Dedifferentiated amniotic fluid mesenchymal stem cell (primary cell): ENCODE measurements at regions not wholly inside any gene's neighbourhood (a gene's known extent, or its start where the extent isn't known, plus 50 kb on each side); places are given as distances from the start of the nearest gene placed in this dataset.
"Not testable (repeated sequence)": the region's sequence is repeated elsewhere in the genome, so short reads cannot be mapped to it uniquely, and the experiment has no call there.

Experiments used
- DNase-seq: peaks from one replicate; pipeline ENCODE4 v3.0.0-alpha.2; 2016; ENCODE audit errors: extremely low spot score

- no peak for DNase-seq
These were observed 310.1 kb upstream of the RASGEF1B start for GRCh38 chr4:81781799-81782198.

- DNase-seq: not testable (repeated sequence)
These were observed 306.0 kb upstream of the RASGEF1B start for GRCh38 chr4:81777718-81778117.

DNA sequence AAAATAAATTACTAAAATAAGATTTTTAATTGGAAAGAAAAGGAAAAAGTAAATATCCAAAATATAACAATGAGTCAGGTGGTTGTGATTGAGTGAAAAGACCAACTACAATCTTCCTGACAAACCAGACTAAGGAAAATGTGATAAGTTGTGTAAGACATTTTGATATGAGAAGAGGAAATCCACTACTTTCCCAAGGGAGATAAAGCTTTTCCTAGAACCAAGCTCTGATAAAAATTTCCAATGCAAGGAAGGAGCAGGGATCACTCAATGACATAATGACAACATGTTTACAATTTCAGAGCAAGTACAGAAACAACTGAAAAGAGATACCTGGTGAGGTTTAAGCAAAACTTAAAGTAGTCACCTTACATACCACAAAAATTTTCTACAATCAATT lies 305.1 kb upstream of the RASGEF1B start:
- no peak for DNase-seq

DNA sequence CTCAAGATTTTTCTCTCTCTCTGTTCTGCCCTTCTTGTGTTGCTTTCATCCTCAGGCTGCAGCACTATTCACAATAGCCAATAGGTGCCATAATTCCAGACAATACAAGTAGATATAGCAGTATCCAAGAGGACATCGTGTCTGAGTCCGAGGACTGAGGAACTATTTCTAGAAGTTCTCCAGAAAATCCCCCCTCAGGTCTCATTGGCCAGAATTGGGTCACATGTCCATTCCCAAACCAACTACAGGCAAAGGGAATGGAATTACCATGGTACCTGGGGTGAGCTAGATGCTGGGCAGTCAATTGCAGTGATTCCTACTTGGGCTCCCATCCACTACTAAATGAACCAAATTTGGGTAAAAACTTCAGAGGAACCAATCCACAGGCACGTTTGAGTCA lies 301.9 kb upstream of the RASGEF1B start:
- DNase-seq: no peak

DNA sequence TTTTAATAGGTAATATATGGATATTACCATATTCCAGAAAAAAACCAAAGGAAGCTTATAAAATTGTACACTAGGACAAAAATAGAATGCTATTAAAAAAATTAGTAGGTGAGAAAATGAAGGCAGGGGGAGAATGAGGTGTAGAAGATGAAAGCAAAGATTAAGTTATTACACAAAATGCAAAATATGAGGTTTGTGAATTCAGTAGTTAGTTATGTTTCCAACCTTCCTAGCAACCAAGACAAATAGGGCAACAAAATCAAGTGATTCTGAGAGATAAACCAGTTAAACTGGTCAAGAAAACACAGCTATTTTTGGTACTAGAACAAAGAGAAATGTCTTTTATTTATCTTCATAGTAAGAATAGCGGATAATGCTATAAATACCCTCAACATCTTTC lies 300.0 kb upstream of the RASGEF1B start:
- DNase-seq: no peak

GRCh38 chr4:81769244-81769643 lies 297.5 kb upstream of the RASGEF1B start:
- no peak for DNase-seq

DNA sequence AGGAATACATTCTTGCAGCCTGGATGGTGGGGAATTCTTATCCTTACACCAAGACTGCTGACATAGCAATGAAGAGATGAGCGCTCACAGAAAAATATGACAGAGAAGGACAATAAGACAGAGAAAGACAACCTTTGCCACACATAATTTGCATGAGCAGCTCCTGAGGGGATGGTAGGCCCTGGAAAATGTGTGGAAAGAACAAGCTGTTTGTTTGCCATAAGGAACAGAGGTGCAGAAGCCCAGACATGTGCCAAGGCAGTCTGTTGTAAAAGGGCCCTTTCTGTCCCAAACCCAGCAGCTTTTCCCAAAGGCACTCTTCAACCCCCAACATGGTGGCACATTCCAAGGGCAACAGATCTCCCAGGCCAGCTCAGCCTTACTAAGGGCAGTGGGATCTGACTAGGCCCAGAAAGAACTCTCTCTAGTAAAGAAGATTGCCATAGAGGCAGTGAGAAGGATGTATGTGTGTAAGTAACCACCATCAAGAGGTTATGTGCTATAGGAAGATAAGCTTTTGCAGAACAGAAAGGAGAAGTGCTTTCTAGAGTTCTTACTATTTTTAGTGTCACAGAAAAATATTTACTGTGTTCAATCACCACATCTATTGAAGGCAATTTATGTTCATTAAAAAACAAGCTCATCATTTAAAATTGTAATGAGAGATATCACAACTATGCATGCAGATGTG lies 287.0 kb upstream of the RASGEF1B start:
- no peak for DNase-seq

DNA sequence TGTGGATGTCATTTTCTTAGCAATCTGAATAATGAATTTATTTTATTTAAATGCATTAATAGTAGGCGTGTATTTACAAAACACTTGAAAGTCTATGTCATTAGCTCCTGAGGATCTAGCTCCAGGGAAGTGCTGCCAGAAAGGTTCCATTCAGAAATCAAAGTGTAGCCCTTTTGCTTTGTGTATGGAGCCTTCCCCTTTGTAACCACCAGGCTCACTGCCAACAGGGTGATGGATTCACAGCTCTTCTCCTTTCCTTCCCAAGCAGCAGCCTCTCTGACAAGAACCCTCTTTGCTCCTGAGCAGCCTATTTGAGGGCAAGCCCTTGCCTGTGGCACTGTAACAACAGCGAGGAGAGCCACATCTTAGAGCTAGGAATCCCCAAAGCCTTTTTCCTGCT lies 286.0 kb upstream of the RASGEF1B start:
- DNase-seq: no peak

DNA sequence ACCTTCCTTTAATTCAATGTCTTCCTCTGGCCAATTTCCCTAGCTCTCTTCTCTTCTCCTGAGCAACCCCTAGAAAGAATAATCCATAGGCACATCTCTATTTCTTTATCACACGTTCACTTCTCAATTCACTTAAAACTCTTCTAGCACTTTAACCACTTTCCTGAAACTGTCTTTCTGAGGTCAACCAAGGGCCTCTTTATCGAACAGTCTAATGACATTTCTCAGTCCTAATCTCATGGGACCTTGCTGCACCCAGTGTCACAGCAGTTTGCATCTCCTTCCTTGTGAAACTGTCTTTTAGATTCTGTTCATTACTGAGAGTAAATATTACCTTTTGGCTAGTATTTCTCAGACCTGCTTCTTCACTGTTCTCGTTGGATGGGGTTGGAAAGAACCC lies 285.3 kb upstream of the RASGEF1B start:
- DNase-seq: no peak

GRCh38 chr4:81756042-81756441 lies 284.3 kb upstream of the RASGEF1B start:
- no peak for DNase-seq

GRCh38 chr4:81754169-81754568 lies 282.5 kb upstream of the RASGEF1B start:
- DNase-seq: no peak

- no peak for DNase-seq
These were observed 280.0 kb upstream of the RASGEF1B start for GRCh38 chr4:81751531-81752289.

DNA sequence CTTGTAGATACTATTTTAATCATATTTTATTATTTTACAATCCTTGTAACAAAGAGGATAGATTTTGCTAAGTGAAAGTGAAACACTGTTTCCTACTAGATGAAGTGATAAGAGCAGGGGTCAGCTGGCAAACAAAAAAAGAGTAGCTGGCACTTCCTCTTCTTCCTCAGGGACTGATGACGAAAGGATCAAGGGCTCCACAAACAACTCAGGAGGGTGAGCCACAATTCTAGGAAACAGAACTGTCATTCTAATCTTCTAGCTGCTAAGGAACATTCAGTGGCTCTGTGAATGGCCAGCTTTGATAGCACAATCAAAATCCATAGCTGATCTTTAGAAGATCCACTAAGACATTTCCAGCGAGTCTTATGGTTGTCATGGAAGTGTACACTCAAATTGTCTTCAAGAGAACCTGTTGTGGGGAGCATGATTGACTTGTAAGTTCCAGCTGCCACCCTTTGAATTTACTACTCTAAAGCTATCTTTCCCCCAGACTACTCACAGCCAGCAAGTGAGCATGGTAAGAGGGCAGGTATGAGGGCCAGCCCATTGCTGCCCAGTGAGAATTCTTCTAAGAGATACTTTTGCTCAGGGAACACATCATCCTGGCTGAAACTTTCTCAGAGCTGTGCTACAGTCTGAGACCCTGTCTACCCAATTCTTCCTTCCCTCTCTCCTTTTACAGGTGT lies 275.7 kb upstream of the RASGEF1B start:
- no peak for DNase-seq

DNA sequence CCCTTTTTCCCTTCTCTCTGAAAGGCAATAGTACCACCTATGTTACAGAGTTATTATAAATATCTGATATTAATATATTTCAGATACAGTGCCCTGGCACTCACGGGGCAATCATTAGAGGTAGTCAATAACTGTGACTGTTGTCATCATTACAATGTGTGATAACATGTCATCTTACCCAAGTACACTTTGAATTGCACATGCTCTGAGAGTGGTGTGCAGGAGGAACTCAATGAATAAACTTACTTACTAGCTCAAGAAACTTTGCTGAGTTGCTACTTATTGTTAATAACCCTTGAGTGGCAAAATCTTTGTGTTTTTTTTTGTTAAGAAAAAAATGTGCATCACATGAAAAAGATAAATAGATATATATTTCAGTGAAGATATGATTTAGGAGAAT lies 275.1 kb upstream of the RASGEF1B start:
- no peak for DNase-seq

DNA sequence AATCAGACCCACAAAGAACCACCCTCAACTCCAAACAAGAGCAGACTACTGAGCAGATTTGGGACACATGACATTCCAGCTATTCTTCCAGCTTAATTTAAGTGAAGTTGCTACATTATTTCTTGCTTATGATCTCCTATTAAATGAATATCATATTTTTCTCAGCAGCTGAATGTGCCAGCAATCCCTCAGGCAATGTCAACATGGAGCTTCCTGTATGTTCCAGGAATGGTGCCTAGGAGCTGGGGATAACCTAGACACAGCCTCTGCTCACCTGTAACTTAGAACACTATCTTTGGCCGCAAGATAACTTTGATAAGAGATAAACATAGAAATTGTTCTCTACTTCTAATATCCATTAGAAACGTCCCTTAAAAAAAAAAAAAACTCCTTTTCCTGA lies 274.4 kb upstream of the RASGEF1B start:
- DNase-seq: no peak

DNA sequence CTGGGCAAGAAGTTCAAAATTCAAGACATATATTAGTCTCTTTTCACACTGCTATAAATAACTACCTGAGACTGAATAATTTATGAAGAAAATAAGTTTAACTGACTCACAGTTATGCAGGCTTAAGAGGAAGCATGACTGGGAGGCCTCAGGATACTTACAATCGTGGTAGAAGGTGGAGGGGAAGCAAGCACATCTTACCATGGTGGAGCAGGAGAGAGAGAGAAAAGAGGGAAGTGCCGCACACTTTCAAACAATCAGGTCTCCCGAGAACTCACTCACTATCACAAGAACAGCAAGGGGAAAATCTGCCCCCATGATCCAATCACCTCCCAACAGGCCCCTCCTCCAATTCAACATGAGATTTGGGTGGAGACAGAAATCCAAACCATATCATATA lies 273.3 kb upstream of the RASGEF1B start:
- no peak for DNase-seq

DNA sequence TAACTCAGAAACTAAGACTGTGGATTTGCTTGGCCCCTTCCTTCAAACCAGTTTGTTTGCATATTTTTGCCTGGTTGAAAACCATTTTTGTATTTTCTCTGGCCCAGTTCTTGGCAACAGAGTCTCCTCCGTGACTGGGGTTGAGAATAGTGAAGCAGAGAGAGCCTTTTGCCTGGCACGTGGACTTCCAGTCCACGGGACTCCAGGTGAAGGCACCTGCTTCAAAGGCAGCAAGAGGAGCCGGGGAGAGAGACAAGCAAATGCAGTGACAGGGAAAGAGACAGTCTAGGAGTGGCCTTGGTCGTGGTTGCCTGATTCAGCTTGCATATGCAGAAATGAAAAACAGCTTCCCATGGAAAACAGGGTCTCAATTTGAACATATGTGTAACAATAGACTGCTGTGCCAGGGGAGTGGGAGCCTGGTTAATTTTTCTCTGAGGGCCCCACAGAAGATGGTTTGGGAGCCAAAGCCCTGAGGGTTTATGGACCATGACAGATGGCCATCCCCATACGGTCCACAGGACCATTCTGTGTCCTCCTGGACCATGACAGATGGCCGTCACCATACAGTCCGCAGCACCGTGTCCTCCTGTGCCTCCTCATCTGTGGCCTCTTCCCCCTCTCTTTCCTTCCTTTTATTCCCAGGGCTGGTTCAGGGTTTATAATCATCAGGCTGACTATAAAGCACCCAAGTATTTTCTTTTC lies 272.2 kb upstream of the RASGEF1B start:
- DNase-seq: no peak

- DNase-seq: no peak
These were observed 268.8 kb upstream of the RASGEF1B start for GRCh38 chr4:81740487-81740886.

DNA sequence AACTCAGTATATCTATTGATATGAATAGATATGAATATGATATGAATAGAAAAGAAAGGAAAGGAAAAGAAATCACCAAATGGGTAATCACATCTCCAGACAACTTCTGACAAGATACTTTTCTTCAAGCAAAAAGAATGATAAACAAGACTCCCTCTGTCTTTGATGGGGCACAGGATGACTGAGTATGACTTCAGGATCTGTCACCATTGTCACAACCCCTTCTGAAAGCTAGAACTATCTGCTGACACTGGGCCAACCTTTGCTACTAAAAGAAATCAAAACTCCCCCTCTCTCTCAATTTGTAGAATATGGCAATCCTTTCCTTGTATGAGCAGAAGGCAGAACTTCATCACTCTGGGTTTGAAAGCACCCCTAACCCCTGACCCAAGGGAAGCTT lies 267.2 kb upstream of the RASGEF1B start:
- DNase-seq: no peak

DNA sequence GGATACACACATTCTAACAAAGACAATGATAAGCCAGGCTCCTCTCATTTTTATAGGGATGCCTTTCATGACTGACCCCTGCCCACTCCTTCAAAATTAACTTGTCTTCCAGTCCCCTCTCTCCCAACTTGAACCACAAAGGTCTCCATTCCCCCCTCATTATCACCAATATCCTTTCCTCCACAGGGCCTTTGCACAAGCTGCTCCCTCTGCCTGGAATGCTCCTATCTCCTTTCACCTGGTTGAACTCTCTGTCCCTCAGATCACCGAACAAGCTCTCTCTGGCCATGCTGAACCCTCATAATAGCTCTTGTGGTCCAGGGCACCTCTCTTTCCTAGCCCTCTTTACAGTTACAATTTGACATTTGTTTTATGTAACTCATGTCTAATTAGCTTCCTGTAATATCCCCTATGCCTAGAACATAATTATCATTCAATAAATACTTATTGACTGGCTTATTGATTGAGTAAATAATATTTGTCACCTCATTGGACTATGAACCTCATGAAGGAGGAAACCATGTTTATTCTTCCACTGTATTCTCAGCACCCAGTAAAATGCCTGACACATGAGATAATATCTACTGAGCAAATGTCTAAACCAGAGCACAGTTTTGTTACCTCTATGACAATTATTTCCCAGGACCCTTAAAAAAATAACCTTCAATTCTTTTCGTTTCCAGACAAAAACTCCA lies 266.3 kb upstream of the RASGEF1B start:
- DNase-seq: no peak

GRCh38 chr4:81736324-81736723 lies 264.6 kb upstream of the RASGEF1B start:
- no peak for DNase-seq

DNA sequence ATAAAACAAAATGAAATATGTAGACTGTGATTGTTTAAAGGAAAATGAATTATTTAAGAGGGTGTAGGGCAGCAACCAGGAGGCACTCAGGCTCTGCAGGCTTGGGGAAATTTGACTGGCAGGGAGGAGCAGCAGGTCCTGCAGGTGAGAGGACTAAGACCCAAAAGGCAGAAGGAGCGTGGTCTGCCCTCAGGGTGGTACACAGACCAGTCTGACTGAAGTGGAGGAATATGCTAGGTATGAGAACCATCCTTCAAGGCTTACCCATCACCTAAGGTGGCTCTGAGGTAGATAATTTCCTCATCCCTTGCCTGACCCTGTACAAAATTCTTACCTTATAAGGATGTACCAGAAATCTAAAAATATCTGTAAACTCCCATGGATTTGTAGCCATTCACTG lies 261.3 kb upstream of the RASGEF1B start:
- no peak for DNase-seq
